ENCODE measurements at regions not wholly inside any gene's neighbourhood (a gene's known extent, or its start where the extent isn't known, plus 50 kb on each side); places are given as distances from the start of the nearest gene placed in this dataset.

- TF ChIP-seq CTCF (IDR thresholded peaks at IDR 0.05; ENCODE audit: insufficient read depth, low read depth, low read length) (no peak), EZH2 (IDR thresholded peaks at IDR 0.05; ENCODE audit: insufficient read depth, low read length) (no peak)
Measured at GRCh38 chr9:7578951-7579350, 220.6 kb downstream of the DMAC1 start.

Measured in astrocyte (in vitro differentiated cells and primary cell).